ENCODE measurements at regions not wholly inside any gene's neighbourhood (a gene's known extent, or its start where the extent isn't known, plus 50 kb on each side); places are given as distances from the start of the nearest gene placed in this dataset.

GRCh38 chr1:178020968-178021640 is 51.2 kb upstream of the SEC16B start:
- Mint-ChIP-seq H3K4me1 (no peaks in the 10 kb centered on the region), H3K4me3 (no peak overlapping the region), H3K27ac (ENCODE audit: unreplicated experiment) (peak overlapping the region; percentile 13), H3K27me3 (ENCODE audit: low read depth) (no peaks in the 10 kb centered on the region), H3K9me3 (peaks cover 6% of the 10 kb centered on the region), H3K36me3 (ENCODE audit: low read depth) (peaks cover 5% of the 10 kb centered on the region)
- no peak for DNase-seq (ENCODE audit: low read depth, low spot score)
- no peak for TF ChIP-seq CTCF (conservative IDR thresholded peaks at IDR 0.05)

- DNase-seq (ENCODE audit: low read depth, low spot score) = no peak
- H3K4me1 Mint-ChIP-seq = no peaks in the 10 kb centered on the region
- H3K4me3 Mint-ChIP-seq = no peak overlapping the region
- no peak overlapping the region for H3K27ac Mint-ChIP-seq (ENCODE audit: unreplicated experiment)
- no peak for TF ChIP-seq CTCF (conservative IDR thresholded peaks at IDR 0.05)
- peaks cover 6% of the 10 kb centered on the region for H3K9me3 Mint-ChIP-seq
- peaks cover 5% of the 10 kb centered on the region for H3K36me3 Mint-ChIP-seq (ENCODE audit: low read depth)
- H3K27me3 Mint-ChIP-seq (ENCODE audit: low read depth) = no peaks in the 10 kb centered on the region
These were observed 52.1 kb upstream of the SEC16B start for GRCh38 chr1:178021950-178022349.

GRCh38 chr1:178023181-178023618 is 53.3 kb upstream of the SEC16B start:
- Mint-ChIP-seq H3K9me3 (no peaks in the 10 kb centered on the region), H3K27ac (ENCODE audit: unreplicated experiment) (no peak overlapping the region), H3K36me3 (ENCODE audit: low read depth) (no peaks in the 10 kb centered on the region), H3K27me3 (ENCODE audit: low read depth) (no peaks in the 10 kb centered on the region), H3K4me3 (no peak overlapping the region), H3K4me1 (no peaks in the 10 kb centered on the region)
- no peak for TF ChIP-seq CTCF (conservative IDR thresholded peaks at IDR 0.05)
- DNase-seq (ENCODE audit: low read depth, low spot score) = no peak

GRCh38 chr1:178024504-178024903 is 54.6 kb upstream of the SEC16B start:
- no peaks in the 10 kb centered on the region for H3K9me3 Mint-ChIP-seq
- no peak for DNase-seq (ENCODE audit: low read depth, low spot score)
- H3K36me3 Mint-ChIP-seq (ENCODE audit: low read depth) = no peaks in the 10 kb centered on the region
- no peak for TF ChIP-seq CTCF (conservative IDR thresholded peaks at IDR 0.05)
- H3K4me1 Mint-ChIP-seq = no peaks in the 10 kb centered on the region
- H3K4me3 Mint-ChIP-seq = no peak overlapping the region
- H3K27me3 Mint-ChIP-seq (ENCODE audit: low read depth) = no peaks in the 10 kb centered on the region
- H3K27ac Mint-ChIP-seq (ENCODE audit: unreplicated experiment) = no peak overlapping the region

GRCh38 chr1:178025613-178026356 is 55.9 kb upstream of the SEC16B start:
- Mint-ChIP-seq H3K4me1 (no peaks in the 10 kb centered on the region), H3K27ac (ENCODE audit: unreplicated experiment) (no peak overlapping the region)

More at GRCh38 chr1:178025613-178026356, 55.9 kb upstream of the SEC16B start:
- H3K36me3 Mint-ChIP-seq (ENCODE audit: low read depth) = no peaks in the 10 kb centered on the region
- no peaks in the 10 kb centered on the region for H3K9me3 Mint-ChIP-seq
- no peak for TF ChIP-seq CTCF (conservative IDR thresholded peaks at IDR 0.05)
- DNase-seq (ENCODE audit: low read depth, low spot score) = no peak
- no peaks in the 10 kb centered on the region for H3K27me3 Mint-ChIP-seq (ENCODE audit: low read depth)
- no peak overlapping the region for H3K4me3 Mint-ChIP-seq
